CD4-positive, alpha-beta T cell treated with Interferon alpha-2 for 1 hour (primary cell): ENCODE measurements at regions not wholly inside any gene's neighbourhood (a gene's known extent, or its start where the extent isn't known, plus 50 kb on each side); places are given as distances from the start of the nearest gene placed in this dataset.

ENCODE experiments used
- DNase-seq, 2 donors: peaks; one replicate each; pipeline ENCODE4 v3.0.0-alpha.2; 2020 to 2022

- no peak for DNase-seq
These were observed 101.4 kb upstream of the NPY2R start for GRCh38 chr4:155107059-155107458.

GRCh38 chr4:155114790-155115189, 93.6 kb upstream of the NPY2R start:
- DNase-seq, result no peak

GRCh38 chr4:155119006-155119405, 89.4 kb upstream of the NPY2R start:
- no peak for DNase-seq

GRCh38 chr4:155120536-155120935, 87.9 kb upstream of the NPY2R start:
- DNase-seq, result no peak

GRCh38 chr4:155122382-155122781, 86.1 kb upstream of the NPY2R start:
- no peak for DNase-seq

GRCh38 chr4:155134136-155134535, 74.3 kb upstream of the NPY2R start:
- no peak for DNase-seq

GRCh38 chr4:155140889-155141288, 67.5 kb upstream of the NPY2R start:
- DNase-seq, result no peak

GRCh38 chr4:155143512-155143911, 64.9 kb upstream of the NPY2R start:
- no peak for DNase-seq
